NT2/D1 (cell line): ENCODE measurements at regions not wholly inside any gene's neighbourhood (a gene's known extent, or its start where the extent isn't known, plus 50 kb on each side); places are given as distances from the start of the nearest gene placed in this dataset.

ENCODE experiments used
- SUZ12 ChIP-seq: IDR thresholded peaks from 2 replicates; pipeline ENCODE4 v1.6.1; 2011; ENCODE audit not compliant: insufficient read length, insufficient read depth; ENCODE audit errors: extremely low read depth
- YY1 ChIP-seq: IDR thresholded peaks from 2 replicates; pipeline ENCODE4 v1.6.1; 2011; ENCODE audit not compliant: insufficient read length, insufficient read depth
- ZNF274 ChIP-seq: IDR thresholded peaks from 2 replicates; pipeline ENCODE4 v1.6.1; 2011; ENCODE audit warnings: mild to moderate bottlenecking, low read depth, low read length

- TF ChIP-seq SUZ12 (no peak), YY1 (no peak), ZNF274 (no peak)
These were observed 396.0 kb downstream of the STK39 start for GRCh38 chr2:167851323-167851860.
